Mesenchymal stem cell (in vitro differentiated cells and primary cell): ENCODE measurements at regions not wholly inside any gene's neighbourhood (a gene's known extent, or its start where the extent isn't known, plus 50 kb on each side); places are given as distances from the start of the nearest gene placed in this dataset.
"Not testable (repeated sequence)": the region's sequence is repeated elsewhere in the genome, so short reads cannot be mapped to it uniquely, and the experiment has no call there.

Experiments used
- DNase-seq: peaks from one replicate; pipeline ENCODE4 v3.0.0-alpha.2; 2013
- H2AFZ ChIP-seq: one replicate; pipeline ENCODE4 v1.6.1; 2013; ENCODE audit warnings: low read depth, mild to moderate bottlenecking, control low read depth, inconsistent platforms, low read length, moderate library complexity
- H2AK5ac ChIP-seq: 2 replicates; pipeline ENCODE4 v1.6.1; 2013; ENCODE audit warnings: low read length, moderate library complexity, mild to moderate bottlenecking, inconsistent platforms; ENCODE audit not compliant: severe bottlenecking
- H2BK120ac ChIP-seq: one replicate; pipeline ENCODE4 v1.6.1; 2013; ENCODE audit warnings: low read depth, mild to moderate bottlenecking, inconsistent platforms, low read length, moderate library complexity
- H2BK12ac ChIP-seq, 2 experiments: one replicate each; pipeline ENCODE4 v1.6.1; 2013; ENCODE audit warnings: inconsistent platforms in 2 of 2, low read length in 2 of 2, mild to moderate bottlenecking in 2 of 2, moderate library complexity in 2 of 2, control low read depth in 1 of 2
- H2BK15ac ChIP-seq: one replicate; pipeline ENCODE4 v1.6.1; 2013; ENCODE audit warnings: mild to moderate bottlenecking, low read depth, inconsistent platforms; ENCODE audit not compliant: poor library complexity, severe bottlenecking
- H2BK5ac ChIP-seq: 2 replicates; pipeline ENCODE4 v1.6.1; 2013; ENCODE audit warnings: low read depth, mild to moderate bottlenecking, low read length, control low read depth, inconsistent platforms; ENCODE audit not compliant: poor library complexity, severe bottlenecking
- H3K14ac ChIP-seq, 2 experiments: one replicate each; pipeline ENCODE4 v1.6.1; 2013; ENCODE audit warnings: inconsistent platforms in 2 of 2, low read length in 2 of 2, control low read depth in 1 of 2, mild to moderate bottlenecking in 1 of 2, moderate library complexity in 1 of 2
- H3K18ac ChIP-seq, 2 experiments: one replicate each; pipeline ENCODE4 v1.6.1; 2013; ENCODE audit warnings: inconsistent platforms in 2 of 2, low read length in 2 of 2, control low read depth in 1 of 2, low read depth in 1 of 2, mild to moderate bottlenecking in 1 of 2
- H3K23ac ChIP-seq, 2 experiments: one replicate each; pipeline ENCODE4 v1.6.1; 2013; ENCODE audit warnings: inconsistent platforms in 2 of 2, low read length in 2 of 2, mild to moderate bottlenecking in 2 of 2, moderate library complexity in 2 of 2, control low read depth in 1 of 2
- H3K27ac ChIP-seq: 2 replicates; pipeline ENCODE4 v1.5.1; 2013; ENCODE audit warnings: mild to moderate bottlenecking, moderate library complexity, low read length, control low read depth, inconsistent platforms; ENCODE audit not compliant: poor library complexity, severe bottlenecking
- H3K27me3 ChIP-seq, 2 experiments: 2 replicates each; pipeline versions ENCODE4 v1.6.1 to v1.7.0; 2013; ENCODE audit warnings: low read length in 2 of 2, mild to moderate bottlenecking in 2 of 2, moderate library complexity in 2 of 2, control low read depth in 1 of 2, inconsistent platforms in 1 of 2; ENCODE audit not compliant: control insufficient read depth in 1 of 2, insufficient read depth in 1 of 2
- H3K36me3 ChIP-seq, 2 experiments: 2 replicates each; pipeline versions ENCODE4 v1.6.1 to v1.7.0; 2013; ENCODE audit warnings: low read length in 2 of 2, control low read depth in 1 of 2, inconsistent platforms in 1 of 2, low read depth in 1 of 2, mild to moderate bottlenecking in 1 of 2; ENCODE audit not compliant: insufficient read depth in 2 of 2, control insufficient read depth in 1 of 2
- H3K4ac ChIP-seq, 2 experiments: one replicate each; pipeline ENCODE4 v1.6.1; 2013; ENCODE audit warnings: inconsistent platforms in 2 of 2, low read length in 2 of 2, mild to moderate bottlenecking in 2 of 2, moderate library complexity in 2 of 2, control low read depth in 1 of 2, low read depth in 1 of 2
- H3K4me1 ChIP-seq: 2 replicates; pipeline ENCODE4 v1.6.1; 2013; ENCODE audit warnings: low read depth, low read length, control low read depth; ENCODE audit not compliant: control insufficient read depth, insufficient read depth
- H3K4me2 ChIP-seq: 2 replicates; pipeline ENCODE4 v1.6.1; 2013; ENCODE audit warnings: low read length, mild to moderate bottlenecking, inconsistent platforms; ENCODE audit not compliant: poor library complexity, severe bottlenecking
- H3K4me3 ChIP-seq, 2 experiments: 2 replicates each; pipeline versions ENCODE4 v1.5.1 to v1.7.0; 2013; ENCODE audit warnings: low read length in 2 of 2, mild to moderate bottlenecking in 2 of 2, control low read depth in 1 of 2, low read depth in 1 of 2; ENCODE audit not compliant: insufficient read depth in 1 of 2
- H3K79me1 ChIP-seq: replicated peaks from 2 replicates; pipeline ENCODE4 v1.6.1; 2013; ENCODE audit warnings: mild to moderate bottlenecking, control low read depth, low read length, inconsistent platforms; ENCODE audit not compliant: poor library complexity, severe bottlenecking
- H3K9ac ChIP-seq: 2 replicates; pipeline ENCODE4 v1.7.0; 2013; ENCODE audit warnings: mild to moderate bottlenecking, low read length, moderate library complexity
- H3K9me3 ChIP-seq: 2 replicates; pipeline ENCODE4 v1.7.0; 2013; ENCODE audit warnings: mild to moderate bottlenecking, low read length; ENCODE audit not compliant: control insufficient read depth
- H4K8ac ChIP-seq: one replicate; pipeline ENCODE4 v1.6.1; 2013; ENCODE audit warnings: inconsistent platforms, mild to moderate bottlenecking, low read length, moderate library complexity
- H4K91ac ChIP-seq: one replicate; pipeline ENCODE4 v1.6.1; 2013; ENCODE audit warnings: mild to moderate bottlenecking, low read length, inconsistent platforms
- WGBS: methylation state at CpG from one replicate; pipeline ENCODE4 v1.1.7; 2013; ENCODE audit warnings: mixed read lengths; 5-methylcytosine and 5-hydroxymethylcytosine counted together

GRCh38 chr21:14886001-14886400 lies 178.8 kb downstream of the NRIP1 start:
- no peak for DNase-seq
- no peak overlapping the region for H2BK5ac ChIP-seq
- H3K4ac ChIP-seq = no peak overlapping the region
- H2AK5ac ChIP-seq = no peak overlapping the region
- H3K14ac ChIP-seq = no peak overlapping the region
- no peak overlapping the region for H2AFZ ChIP-seq
- no peak overlapping the region for H2BK120ac ChIP-seq
- H3K23ac ChIP-seq = no peak overlapping the region
- H3K4me3 ChIP-seq = no peak overlapping the region
- H3K36me3 ChIP-seq = no peaks in the 10 kb centered on the region
- H3K9ac ChIP-seq = no peak overlapping the region
- H4K91ac ChIP-seq = no peak overlapping the region
- H3K4me1 ChIP-seq = peaks cover 2% of the 10 kb centered on the region
- H3K27ac ChIP-seq = no peak overlapping the region
- no peak overlapping the region for H4K8ac ChIP-seq
- no peaks in the 10 kb centered on the region for H3K9me3 ChIP-seq
- no peak overlapping the region for H2BK15ac ChIP-seq
- H3K79me1 ChIP-seq = peaks cover 2% of the 10 kb centered on the region
- no peaks in the 10 kb centered on the region for H3K27me3 ChIP-seq
- no peak overlapping the region for H2BK12ac ChIP-seq
- H3K18ac ChIP-seq = no peak overlapping the region
- 73% methylated on average over 1 of the region's 1 CpG for WGBS
- no peak overlapping the region for H3K4me2 ChIP-seq

- no peak overlapping the region for H2AFZ ChIP-seq
- DNase-seq = no peak
- H2BK5ac ChIP-seq = no peak overlapping the region
- H2AK5ac ChIP-seq = no peak overlapping the region
- no peak overlapping the region for H3K27ac ChIP-seq
- no peak overlapping the region for H4K91ac ChIP-seq
- no peaks in the 10 kb centered on the region for H3K4me1 ChIP-seq
- H3K4ac ChIP-seq = no peak overlapping the region
- H3K23ac ChIP-seq = no peak overlapping the region
- peaks cover 2% of the 10 kb centered on the region for H3K79me1 ChIP-seq
- no peaks in the 10 kb centered on the region for H3K36me3 ChIP-seq
- H2BK120ac ChIP-seq = no peak overlapping the region
- no peak overlapping the region for H3K4me2 ChIP-seq
- no peaks in the 10 kb centered on the region for H3K27me3 ChIP-seq
- H3K9ac ChIP-seq = no peak overlapping the region
- no peak overlapping the region for H4K8ac ChIP-seq
- H3K4me3 ChIP-seq = no peak overlapping the region
- no peaks in the 10 kb centered on the region for H3K9me3 ChIP-seq
- H2BK15ac ChIP-seq = no peak overlapping the region
- H3K18ac ChIP-seq = no peak overlapping the region
- no peak overlapping the region for H2BK12ac ChIP-seq
- H3K14ac ChIP-seq = no peak overlapping the region
- 67% methylated on average over 1 of the region's 1 CpG for WGBS
Measured at GRCh38 chr21:14883351-14883750, 181.4 kb downstream of the NRIP1 start.

- H3K27ac ChIP-seq, H3K36me3 ChIP-seq, H3K4ac ChIP-seq: not testable (repeated sequence)
Measured at GRCh38 chr21:14882545-14882944, 182.3 kb downstream of the NRIP1 start.

GRCh38 chr21:14881863-14882499 lies 182.8 kb downstream of the NRIP1 start:
- Histone ChIP-seq H2BK120ac (no peak overlapping the region), H4K8ac (no peak overlapping the region), H2AFZ (no peak overlapping the region), H3K18ac (no peak overlapping the region), H3K4me2 (no peak overlapping the region), H3K79me1 (peaks cover 2% of the 10 kb centered on the region), H3K27ac (no peak overlapping the region), H3K9me3 (no peaks in the 10 kb centered on the region), H3K4ac (no peak overlapping the region), H4K91ac (no peak overlapping the region), H2BK12ac (no peak overlapping the region), H3K9ac (no peak overlapping the region), H2AK5ac (no peak overlapping the region), H3K14ac (no peak overlapping the region), H3K4me1 (no peaks in the 10 kb centered on the region), H3K4me3 (no peak overlapping the region), H2BK5ac (no peak overlapping the region), H3K23ac (no peak overlapping the region), H2BK15ac (no peak overlapping the region), H3K36me3 (no peaks in the 10 kb centered on the region), H3K27me3 (no peaks in the 10 kb centered on the region)
- no peak for DNase-seq
- no CpG with 5 or more reads among the region's 2 CpGs for WGBS

More at GRCh38 chr21:14882545-14882944, 182.3 kb downstream of the NRIP1 start:
- not testable (repeated sequence) for H3K4me1 ChIP-seq, H2BK120ac ChIP-seq, H3K9me3 ChIP-seq, H3K4me2 ChIP-seq, H4K91ac ChIP-seq, H2BK15ac ChIP-seq, H2AK5ac ChIP-seq, H3K4me3 ChIP-seq, DNase-seq, H2BK5ac ChIP-seq, H3K23ac ChIP-seq, H2AFZ ChIP-seq, H3K79me1 ChIP-seq, H4K8ac ChIP-seq, H3K18ac ChIP-seq, H2BK12ac ChIP-seq, H3K27me3 ChIP-seq, H3K9ac ChIP-seq, H3K14ac ChIP-seq
- WGBS = 100% methylated on average over 5 of the region's 5 CpGs
